EL (cell line): ENCODE measurements at regions not wholly inside any gene's neighbourhood (a gene's known extent, or its start where the extent isn't known, plus 50 kb on each side); places are given as distances from the start of the nearest gene placed in this dataset.
A peak's percentile ranks its signal among the peaks of the same experiment; 100 is the strongest.

Source experiments
- DNase-seq: peaks from one replicate; pipeline ENCODE4 v3.0.0-alpha.2; 2016

DNA sequence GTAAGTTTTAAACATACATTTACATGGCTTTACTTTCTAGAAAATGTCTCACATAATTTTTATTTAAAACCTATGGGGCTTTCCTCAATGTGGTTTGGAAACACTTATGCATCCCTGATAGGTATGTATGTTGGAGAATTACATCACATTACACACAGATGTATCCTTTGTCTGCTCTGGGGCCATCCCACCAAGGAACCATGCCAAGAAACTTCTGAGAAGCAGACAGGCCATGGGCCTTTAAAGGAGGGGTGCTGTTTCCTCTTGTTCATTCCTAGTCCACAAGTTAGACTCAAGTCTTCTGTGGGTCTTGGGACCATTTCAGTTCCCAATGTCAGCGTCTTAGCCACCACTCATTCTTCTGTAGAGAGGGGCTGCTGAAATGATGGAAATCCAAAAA, 162.0 kb upstream of the SETBP1 start:
- DNase-seq = no peak

DNA sequence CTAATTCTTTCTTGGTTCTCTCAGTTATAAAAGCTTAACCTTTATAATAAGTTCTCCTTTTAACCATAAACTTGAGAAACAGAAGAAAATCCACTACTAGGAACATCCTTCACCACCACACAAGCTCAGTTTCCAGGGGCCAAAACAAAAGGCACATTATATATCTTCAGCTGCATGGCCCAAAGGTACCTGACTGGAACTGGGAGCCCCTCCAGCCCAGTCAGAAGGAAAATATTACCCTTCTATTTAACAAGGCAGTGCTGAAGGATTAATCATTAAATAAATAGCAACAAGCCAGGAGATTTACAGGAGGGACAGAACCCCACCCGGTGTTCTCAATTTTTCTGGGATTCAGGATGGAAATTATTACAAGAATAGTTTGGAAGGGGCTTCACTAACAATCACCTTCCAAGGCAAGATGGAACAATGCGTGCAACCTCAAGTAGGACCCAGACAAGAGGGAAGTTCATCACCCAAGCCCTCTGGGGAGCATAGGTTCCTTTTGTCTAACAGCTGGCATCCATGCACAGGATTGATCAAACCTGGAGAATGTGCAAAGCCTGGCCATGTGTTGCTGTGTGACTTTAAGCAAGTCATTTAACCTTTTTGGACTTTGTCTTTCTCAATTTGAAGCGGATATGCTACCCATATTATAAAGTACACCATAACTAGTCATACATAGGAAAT, 159.6 kb upstream of the SETBP1 start:
- peak; percentile 28 for DNase-seq

DNA sequence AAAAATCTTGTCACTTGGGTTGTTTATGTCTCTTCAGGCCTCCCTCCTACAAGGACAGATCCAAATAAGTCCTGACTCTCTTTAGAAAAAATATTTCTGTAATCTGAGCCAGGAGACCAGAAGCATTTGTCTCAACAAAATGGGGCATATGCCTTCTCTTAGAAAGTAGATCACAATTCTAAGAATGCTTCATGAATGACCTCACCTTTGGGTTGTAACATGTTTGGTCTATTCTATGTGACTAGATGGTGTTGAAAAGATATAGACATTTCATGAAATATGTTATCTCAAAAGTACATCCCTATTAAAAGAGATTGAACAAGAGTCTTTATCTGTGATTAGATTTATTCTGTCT, 159.0 kb upstream of the SETBP1 start:
- DNase-seq = peak; percentile 26

- DNase-seq = no peak
These were observed 153.8 kb upstream of the SETBP1 start for GRCh38 chr18:44526705-44527415.

- DNase-seq = no peak
These were observed 147.6 kb upstream of the SETBP1 start for GRCh38 chr18:44533071-44533470.

DNA sequence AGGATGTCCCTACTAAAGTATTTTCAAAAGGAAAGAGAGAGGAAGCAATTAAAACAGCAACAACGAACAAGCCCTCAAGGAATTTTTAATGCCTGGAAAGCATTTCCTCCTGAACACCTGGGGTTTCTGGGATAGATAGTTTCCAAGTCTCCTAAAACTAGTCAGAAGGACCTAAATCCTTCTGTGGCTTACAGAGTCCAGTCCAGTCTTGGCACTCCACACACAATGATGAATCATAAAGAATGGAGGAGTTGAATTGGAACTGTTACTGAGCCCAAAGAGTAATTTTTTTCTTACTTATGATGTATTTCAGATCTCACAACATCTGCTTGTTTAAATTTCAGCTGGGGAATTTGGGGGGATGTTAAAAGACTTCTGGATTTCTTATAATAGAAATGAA, 144.6 kb upstream of the SETBP1 start:
- DNase-seq = peak; percentile 68

GRCh38 chr18:44536619-44537018, 144.1 kb upstream of the SETBP1 start:
- DNase-seq = no peak

DNA sequence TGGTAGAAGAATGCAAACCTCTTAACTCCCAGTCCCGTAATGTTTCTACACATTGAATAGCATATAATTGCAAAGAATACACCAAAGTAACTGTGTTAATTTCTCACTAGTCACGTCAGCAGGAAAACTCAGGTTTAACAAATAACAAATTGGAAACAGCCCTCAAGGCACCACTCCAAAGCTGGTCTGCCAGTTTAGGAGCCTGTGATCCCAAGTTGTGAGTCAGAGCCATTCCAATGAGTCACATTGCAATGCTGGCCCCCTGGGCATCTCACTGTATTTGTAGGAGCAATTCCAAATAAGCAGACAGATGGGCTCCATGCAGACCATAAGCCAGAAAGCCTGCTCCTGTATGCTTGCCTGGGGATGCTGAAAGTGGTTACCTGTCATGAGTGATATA, 143.2 kb upstream of the SETBP1 start:
- DNase-seq = peak; percentile 96

- no peak for DNase-seq
These were observed 140.8 kb upstream of the SETBP1 start for GRCh38 chr18:44539926-44540325.

DNA sequence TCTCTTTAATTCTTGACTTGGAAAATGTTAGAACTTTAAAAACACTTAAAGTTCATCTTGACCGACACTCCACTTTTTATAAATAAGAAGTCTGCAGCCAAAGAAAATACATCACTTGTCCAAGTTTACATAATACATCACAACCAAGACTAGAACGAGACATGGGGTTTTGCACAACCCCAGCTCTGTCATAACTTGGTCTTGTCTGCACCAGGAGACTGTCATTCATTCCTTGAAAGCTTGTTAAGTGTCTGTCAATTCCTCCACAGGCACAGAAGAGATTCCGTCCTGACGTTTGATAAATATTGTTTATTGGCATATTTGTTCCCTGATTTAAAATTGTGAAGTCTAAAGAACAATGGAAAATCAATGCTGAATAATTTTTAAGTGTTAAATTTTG, 139.5 kb upstream of the SETBP1 start:
- no peak for DNase-seq

- DNase-seq = no peak
These were observed 138.9 kb upstream of the SETBP1 start for GRCh38 chr18:44541781-44542180.

DNA sequence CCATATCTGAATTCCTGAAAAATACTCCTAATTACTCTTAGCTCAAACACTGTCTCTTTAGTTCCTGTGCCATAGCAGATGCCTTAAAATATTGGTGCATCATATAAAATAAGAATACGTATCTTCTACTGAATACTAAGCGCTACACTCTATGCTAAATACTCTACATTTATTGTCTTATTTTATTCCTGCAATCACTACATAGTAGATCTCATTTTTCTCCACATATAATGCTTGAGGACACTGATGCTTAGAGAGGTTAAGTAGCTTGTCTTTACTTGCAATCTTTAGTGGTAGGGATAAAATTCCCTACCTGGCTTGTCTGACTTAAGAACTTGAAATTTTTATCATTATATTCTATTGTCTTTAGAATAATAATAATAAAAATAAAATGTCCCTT, 137.3 kb upstream of the SETBP1 start:
- DNase-seq = no peak

GRCh38 chr18:44545359-44545985, 135.2 kb upstream of the SETBP1 start:
- DNase-seq = no peak

GRCh38 chr18:44546954-44547353, 133.7 kb upstream of the SETBP1 start:
- DNase-seq = no peak

GRCh38 chr18:44548291-44549221, 132.1 kb upstream of the SETBP1 start:
- DNase-seq = no peak

DNA sequence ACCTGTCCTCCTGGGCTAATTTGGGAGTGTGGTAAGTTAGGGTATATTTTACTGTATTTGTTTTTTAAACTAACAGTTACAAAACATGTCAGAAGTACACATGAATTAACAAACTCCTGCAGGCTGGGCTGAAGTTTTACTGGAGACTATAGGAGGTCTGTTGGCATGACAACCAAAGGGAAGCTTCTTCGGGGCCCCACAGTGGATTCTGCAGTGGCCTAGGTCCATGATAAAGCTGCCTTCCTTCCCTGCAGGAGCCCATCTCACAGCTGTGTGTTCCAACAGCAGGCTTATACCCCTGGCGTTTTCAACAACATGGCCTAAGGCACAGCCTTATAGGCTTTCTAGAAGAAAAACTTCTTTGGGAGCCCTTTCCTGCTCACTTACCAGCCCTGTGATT, 128.0 kb upstream of the SETBP1 start:
- no peak for DNase-seq

- no peak for DNase-seq
These were observed 124.4 kb upstream of the SETBP1 start for GRCh38 chr18:44556296-44556695.

DNA sequence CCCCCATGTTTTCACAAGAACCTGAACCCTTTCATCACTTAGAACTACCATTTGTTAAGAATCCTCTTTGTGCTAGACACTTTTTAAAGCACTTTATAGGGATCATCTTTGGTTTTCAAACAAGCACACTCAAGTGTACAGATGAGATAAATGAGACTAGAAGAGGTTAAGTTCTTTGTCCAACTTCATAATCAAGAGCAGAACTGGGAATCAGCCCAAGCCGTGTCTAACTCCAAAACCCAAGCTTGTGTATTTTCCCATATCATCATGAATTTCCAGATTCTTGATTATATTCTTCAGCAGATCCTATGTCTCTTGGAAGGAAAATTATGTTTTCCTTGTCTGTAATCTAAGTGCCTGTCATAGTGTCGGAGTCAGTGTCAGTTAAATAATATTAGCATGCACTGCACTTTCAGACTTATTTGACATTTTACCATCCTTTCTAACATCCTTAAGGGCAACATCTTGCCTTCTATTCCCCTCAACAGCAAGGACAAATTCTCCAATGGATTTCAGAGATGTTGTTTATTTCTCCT, 123.0 kb upstream of the SETBP1 start:
- no peak for DNase-seq

DNA sequence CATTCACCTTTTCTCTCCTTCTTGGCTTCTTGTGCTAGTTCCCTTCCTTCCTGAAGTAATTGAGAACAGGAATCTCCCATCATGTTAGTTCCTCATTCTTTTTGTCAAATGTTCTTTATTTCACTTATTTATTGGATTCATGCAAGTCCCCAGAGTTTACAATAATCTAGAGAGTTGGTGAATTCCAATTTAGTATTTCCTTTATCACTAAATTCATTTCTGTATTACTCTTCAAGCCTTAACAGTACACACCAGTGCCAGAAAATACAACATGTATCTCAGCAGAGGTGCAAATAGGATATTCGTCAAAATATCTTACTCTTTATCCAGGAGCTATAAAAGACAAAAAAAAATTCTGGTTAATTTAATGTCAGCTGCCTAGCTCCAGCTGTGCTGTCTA, 121.9 kb upstream of the SETBP1 start:
- DNase-seq = no peak

DNA sequence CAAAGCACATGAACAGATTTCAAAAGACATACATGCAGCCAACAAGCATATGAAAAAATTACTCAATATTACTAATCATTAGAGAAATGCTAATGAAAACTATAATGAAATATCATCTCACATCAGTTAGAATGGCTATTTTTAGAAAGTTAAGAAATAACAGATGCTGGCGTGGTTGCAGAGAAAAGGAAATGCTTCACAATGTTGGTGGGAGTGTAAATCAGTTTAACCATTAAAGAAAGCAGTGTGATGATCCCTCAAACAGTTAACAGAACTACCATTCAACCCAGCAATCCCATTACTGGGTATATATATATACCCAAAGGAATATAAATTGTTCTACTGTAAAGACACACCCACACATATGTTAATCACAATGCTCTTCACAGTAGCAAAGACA, 117.7 kb upstream of the SETBP1 start:
- DNase-seq = no peak

GRCh38 chr18:44564922-44565321, 115.8 kb upstream of the SETBP1 start:
- peak; percentile 63 for DNase-seq

- no peak for DNase-seq
These were observed 112.3 kb upstream of the SETBP1 start for GRCh38 chr18:44568342-44568741.

DNA sequence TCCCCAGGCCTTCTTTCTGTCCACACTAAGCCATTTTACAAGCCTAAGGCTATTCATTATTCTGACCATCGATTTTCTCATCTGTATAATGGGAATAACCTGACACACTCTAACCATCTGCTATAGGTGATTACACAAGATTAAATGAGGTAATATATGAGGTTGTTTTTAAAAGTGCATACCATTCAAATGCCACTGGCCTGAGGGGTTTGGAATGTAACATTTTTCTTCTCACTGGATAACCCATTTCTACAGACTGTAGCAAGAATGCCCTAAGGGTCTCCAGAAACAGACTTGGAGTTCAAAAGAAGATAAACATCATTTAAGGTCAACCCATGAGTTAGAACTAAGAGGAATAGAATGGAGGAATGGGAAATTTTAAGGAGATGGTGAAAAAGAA, 111.7 kb upstream of the SETBP1 start:
- peak; percentile 78 for DNase-seq
